ENCODE measurements at regions not wholly inside any gene's neighbourhood (a gene's known extent, or its start where the extent isn't known, plus 50 kb on each side); places are given as distances from the start of the nearest gene placed in this dataset.

- TF ChIP-seq CTCF (conservative IDR thresholded peaks at IDR 0.05; ENCODE audit: low read depth, low read length) (no peak), EZH2 (IDR thresholded peaks at IDR 0.05; ENCODE audit: borderline replicate concordance, low read depth, low read length, poor library complexity, severe bottlenecking) (no peak)
Observed at GRCh38 chrX:6678313-6678712, 143.4 kb upstream of the VCX3A start.
